Glutamatergic neuron (in vitro differentiated cells): ENCODE measurements at regions not wholly inside any gene's neighbourhood (a gene's known extent, or its start where the extent isn't known, plus 50 kb on each side); places are given as distances from the start of the nearest gene placed in this dataset.

Experiments
- DNase-seq: peaks from one replicate; pipeline ENCODE4 v3.0.0; 2022
- H3K27ac Mint-ChIP-seq: one replicate; pipeline ENCODE4 v1.8.0; 2020; ENCODE audit warnings: mild to moderate bottlenecking, mixed read lengths, inconsistent platforms; ENCODE audit not compliant: unreplicated experiment
- H3K27me3 Mint-ChIP-seq: one replicate; pipeline ENCODE4 v1.8.0; 2020; ENCODE audit warnings: mild to moderate bottlenecking, moderate library complexity, mixed read lengths, inconsistent platforms; ENCODE audit not compliant: unreplicated experiment
- H3K36me3 Mint-ChIP-seq: one replicate; pipeline ENCODE4 v1.8.0; 2020; ENCODE audit warnings: mild to moderate bottlenecking, mixed read lengths, inconsistent platforms; ENCODE audit not compliant: unreplicated experiment
- H3K4me1 Mint-ChIP-seq: one replicate; pipeline ENCODE4 v1.8.0; 2020; ENCODE audit warnings: mild to moderate bottlenecking, low read depth, mixed read lengths, inconsistent platforms; ENCODE audit not compliant: unreplicated experiment
- H3K4me3 Mint-ChIP-seq: one replicate; pipeline ENCODE4 v1.8.0; 2020; ENCODE audit warnings: mild to moderate bottlenecking, mixed read lengths, inconsistent platforms; ENCODE audit not compliant: unreplicated experiment
- H3K9me3 Mint-ChIP-seq: one replicate; pipeline ENCODE4 v1.8.0; 2020; ENCODE audit warnings: mild to moderate bottlenecking, moderate library complexity, mixed read lengths, inconsistent platforms; ENCODE audit not compliant: unreplicated experiment
- TF ChIP-seq, protein P1 (sequence below): fragments of 200-600 bp; sonication (generic); IDR thresholded peaks from one replicate; pipeline ENCODE4 v1.5.0; 2021; ENCODE audit not compliant: partially characterized antibody, unreplicated experiment

DNA sequence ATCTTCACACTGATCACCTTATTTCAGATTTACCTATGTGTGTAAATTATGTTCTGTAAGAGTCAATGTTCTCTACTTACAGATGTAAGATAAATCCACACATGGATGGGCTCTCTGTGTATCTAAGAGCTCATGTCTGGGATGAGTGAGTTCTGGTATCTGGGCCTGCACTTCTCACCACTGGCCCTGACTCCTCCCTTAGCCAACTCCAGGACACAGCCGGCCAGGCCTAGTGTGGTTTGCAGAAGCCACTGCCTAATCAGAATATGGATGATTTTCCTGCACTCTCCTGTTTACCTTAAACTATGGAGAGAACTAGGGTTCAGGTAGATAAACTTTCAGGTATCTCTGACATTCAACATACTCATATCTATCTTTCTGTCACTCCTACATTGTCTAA, 1284.8 kb downstream of the TMEM121 start:
- no peak overlapping the region for H3K4me3 Mint-ChIP-seq
- H3K36me3 Mint-ChIP-seq, result peaks cover 14% of the 10 kb centered on the region
- no peak overlapping the region for H3K27ac Mint-ChIP-seq
- peaks cover 2% of the 10 kb centered on the region for H3K27me3 Mint-ChIP-seq
- peaks cover 14% of the 10 kb centered on the region for H3K9me3 Mint-ChIP-seq
- DNase-seq, result no peak
- TF ChIP-seq, protein P1, sequence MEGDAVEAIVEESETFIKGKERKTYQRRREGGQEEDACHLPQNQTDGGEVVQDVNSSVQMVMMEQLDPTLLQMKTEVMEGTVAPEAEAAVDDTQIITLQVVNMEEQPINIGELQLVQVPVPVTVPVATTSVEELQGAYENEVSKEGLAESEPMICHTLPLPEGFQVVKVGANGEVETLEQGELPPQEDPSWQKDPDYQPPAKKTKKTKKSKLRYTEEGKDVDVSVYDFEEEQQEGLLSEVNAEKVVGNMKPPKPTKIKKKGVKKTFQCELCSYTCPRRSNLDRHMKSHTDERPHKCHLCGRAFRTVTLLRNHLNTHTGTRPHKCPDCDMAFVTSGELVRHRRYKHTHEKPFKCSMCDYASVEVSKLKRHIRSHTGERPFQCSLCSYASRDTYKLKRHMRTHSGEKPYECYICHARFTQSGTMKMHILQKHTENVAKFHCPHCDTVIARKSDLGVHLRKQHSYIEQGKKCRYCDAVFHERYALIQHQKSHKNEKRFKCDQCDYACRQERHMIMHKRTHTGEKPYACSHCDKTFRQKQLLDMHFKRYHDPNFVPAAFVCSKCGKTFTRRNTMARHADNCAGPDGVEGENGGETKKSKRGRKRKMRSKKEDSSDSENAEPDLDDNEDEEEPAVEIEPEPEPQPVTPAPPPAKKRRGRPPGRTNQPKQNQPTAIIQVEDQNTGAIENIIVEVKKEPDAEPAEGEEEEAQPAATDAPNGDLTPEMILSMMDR, result no peak
- H3K4me1 Mint-ChIP-seq, result no peaks in the 10 kb centered on the region

DNA sequence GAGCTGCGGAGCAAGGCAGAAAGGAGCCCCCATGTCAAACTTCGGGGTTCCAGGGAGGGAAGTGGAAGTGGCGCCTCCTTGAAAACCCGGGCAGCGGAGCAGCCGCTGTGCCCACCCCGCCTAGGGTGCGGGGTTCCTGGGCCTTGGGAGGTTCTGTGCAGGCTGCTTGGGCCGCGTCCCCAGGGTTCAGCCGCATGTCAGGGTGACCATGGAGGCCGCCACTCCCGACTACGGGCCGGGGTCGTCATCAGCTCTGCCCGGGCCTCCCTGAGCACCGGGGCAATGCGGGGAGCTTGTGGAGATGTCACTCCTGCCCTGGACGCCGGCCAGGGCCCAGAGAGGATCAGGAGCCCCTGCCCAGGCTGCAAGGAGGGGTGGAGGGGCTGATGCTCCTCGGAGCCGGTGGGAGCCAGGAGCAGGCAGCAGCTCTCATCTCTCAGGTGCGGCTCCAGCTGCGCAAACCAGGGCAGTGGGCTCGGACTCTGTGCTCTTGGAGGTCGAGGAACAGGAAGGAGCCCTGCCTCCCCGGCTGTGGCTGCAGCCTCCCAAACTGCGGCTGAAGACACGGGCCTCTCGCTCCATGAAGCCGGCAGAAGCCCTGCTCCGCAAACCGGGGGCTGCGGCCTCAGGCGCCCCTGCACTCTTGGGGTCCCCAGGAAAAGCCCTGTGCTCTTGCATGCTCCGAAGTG, 1286.5 kb downstream of the TMEM121 start:
- no peak overlapping the region for H3K27ac Mint-ChIP-seq
- peaks cover 2% of the 10 kb centered on the region for H3K27me3 Mint-ChIP-seq
- peaks cover 14% of the 10 kb centered on the region for H3K36me3 Mint-ChIP-seq
- no peak overlapping the region for H3K4me3 Mint-ChIP-seq
- H3K9me3 Mint-ChIP-seq, result peaks cover 14% of the 10 kb centered on the region
- TF ChIP-seq, protein P1, result no peak
- no peak for DNase-seq
- H3K4me1 Mint-ChIP-seq, result no peaks in the 10 kb centered on the region

DNA sequence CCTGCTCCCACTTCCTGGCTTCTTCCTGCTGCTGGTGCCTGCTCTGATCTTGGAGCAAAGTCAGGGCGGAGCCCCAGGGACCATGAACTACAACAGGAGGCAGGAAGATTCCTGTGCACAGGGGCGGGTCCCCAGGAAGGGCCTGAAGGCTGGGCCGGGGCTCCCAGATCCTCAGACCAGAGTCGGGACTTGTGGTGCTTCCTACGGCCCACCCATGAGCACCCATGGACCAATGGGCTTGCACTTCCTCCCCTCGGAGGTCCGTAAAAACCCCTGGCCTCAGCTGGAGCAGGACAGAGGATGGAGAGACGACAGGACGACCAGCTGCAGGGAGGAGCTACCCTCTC, 1287.1 kb downstream of the TMEM121 start:
- Mint-ChIP-seq H3K27ac (no peak overlapping the region), H3K36me3 (peaks cover 11% of the 10 kb centered on the region), H3K4me3 (no peak overlapping the region), H3K27me3 (peaks cover 2% of the 10 kb centered on the region), H3K4me1 (no peaks in the 10 kb centered on the region), H3K9me3 (peaks cover 16% of the 10 kb centered on the region)
- TF ChIP-seq, protein P1, result no peak
- no peak for DNase-seq

DNA sequence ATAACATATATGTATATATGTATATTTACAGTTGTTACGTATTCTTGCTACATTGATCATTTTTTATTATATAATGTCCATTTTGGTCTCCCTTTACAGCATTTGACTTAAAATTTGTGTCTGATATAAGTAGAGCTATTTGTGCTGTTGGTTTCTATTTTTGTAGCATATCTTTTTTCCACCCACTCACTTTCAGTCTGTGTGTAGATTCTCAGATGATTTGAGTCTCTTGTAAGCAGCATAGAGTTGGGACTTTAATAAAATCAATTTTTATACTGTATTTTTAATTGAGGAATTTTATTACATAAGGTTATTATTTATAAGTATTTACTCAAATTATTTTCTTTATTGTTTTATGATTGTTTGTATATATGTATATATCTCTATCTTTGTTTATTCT, 1293.7 kb downstream of the TMEM121 start:
- H3K27me3 Mint-ChIP-seq, result no peaks in the 10 kb centered on the region
- peaks cover 5% of the 10 kb centered on the region for H3K9me3 Mint-ChIP-seq
- H3K27ac Mint-ChIP-seq, result no peak overlapping the region
- H3K4me3 Mint-ChIP-seq, result no peak overlapping the region
- TF ChIP-seq, protein P1, result no peak
- no peaks in the 10 kb centered on the region for H3K4me1 Mint-ChIP-seq
- no peak for DNase-seq
- H3K36me3 Mint-ChIP-seq, result no peaks in the 10 kb centered on the region

DNA sequence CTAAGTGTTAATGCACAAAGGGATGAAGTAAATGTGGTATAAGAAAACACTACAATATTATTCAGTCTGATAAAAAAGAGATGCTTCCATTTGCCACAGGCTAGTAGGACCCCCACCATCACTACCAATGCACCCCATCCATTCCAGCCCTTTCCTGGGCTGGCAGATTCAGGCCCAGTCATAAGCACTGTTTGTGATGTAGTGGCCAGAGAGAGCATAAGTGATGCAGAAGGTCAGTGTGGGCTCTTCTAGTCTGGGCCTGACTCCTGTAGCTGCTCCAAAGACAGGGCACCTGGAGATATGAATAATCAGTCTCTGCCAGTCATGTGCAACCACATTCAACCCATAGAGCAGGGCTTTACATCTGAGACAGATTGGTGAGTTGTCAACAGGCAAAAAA, 1294.7 kb downstream of the TMEM121 start:
- no peaks in the 10 kb centered on the region for H3K4me1 Mint-ChIP-seq
- no peaks in the 10 kb centered on the region for H3K36me3 Mint-ChIP-seq
- DNase-seq, result no peak
- TF ChIP-seq, protein P1, result no peak
- no peaks in the 10 kb centered on the region for H3K27me3 Mint-ChIP-seq
- H3K9me3 Mint-ChIP-seq, result peaks cover 7% of the 10 kb centered on the region
- H3K4me3 Mint-ChIP-seq, result no peak overlapping the region
- H3K27ac Mint-ChIP-seq, result no peak overlapping the region
